ENCODE measurements at regions not wholly inside any gene's neighbourhood (a gene's known extent, or its start where the extent isn't known, plus 50 kb on each side); places are given as distances from the start of the nearest gene placed in this dataset.
"Not testable (repeated sequence)": the region's sequence is repeated elsewhere in the genome, so short reads cannot be mapped to it uniquely, and the experiment has no call there.

DNA sequence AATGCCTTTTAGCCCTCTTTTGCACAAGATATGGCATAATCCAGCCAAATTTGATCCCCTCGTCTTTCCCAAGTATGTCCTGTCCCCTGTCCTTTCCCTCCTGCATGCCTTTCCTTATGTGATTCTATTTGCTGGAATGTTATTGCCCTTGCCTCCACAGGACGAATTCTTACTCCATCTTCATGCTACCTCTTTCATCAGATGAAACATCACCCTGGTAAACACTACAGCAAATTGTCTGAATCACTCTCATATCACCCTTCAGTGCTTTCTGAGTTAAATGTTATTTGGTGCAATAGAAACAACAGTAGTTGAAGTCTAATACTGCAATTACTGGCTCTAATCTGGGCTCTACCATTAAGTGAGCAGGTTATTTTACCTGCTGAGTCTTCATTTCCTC, 52.2 kb upstream of the FAT1 start:
- DNase-seq (ENCODE audit: low read depth in 2 of 2) = no peak

DNA sequence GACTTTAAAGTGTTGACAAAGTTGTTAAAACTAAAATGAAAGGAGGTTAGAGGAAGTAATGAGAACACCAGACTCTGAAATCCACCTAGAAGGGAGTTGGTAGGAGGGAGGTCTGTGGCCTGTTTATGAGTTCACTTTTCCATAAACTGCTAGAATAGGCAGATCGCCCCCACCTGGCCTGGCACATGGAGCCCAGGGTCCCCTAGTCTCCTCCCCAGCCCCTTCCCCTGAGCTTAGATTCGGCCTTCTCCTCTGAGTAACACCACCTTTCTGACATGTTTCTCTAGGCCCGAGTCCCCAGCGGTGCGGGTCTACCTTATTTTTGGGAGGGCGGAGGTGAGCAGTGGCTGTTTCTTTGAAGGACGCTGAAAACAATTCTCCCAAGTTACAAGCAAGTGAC, 54.5 kb upstream of the FAT1 start:
- DNase-seq (ENCODE audit: low read depth in 2 of 2) = no peak

DNA sequence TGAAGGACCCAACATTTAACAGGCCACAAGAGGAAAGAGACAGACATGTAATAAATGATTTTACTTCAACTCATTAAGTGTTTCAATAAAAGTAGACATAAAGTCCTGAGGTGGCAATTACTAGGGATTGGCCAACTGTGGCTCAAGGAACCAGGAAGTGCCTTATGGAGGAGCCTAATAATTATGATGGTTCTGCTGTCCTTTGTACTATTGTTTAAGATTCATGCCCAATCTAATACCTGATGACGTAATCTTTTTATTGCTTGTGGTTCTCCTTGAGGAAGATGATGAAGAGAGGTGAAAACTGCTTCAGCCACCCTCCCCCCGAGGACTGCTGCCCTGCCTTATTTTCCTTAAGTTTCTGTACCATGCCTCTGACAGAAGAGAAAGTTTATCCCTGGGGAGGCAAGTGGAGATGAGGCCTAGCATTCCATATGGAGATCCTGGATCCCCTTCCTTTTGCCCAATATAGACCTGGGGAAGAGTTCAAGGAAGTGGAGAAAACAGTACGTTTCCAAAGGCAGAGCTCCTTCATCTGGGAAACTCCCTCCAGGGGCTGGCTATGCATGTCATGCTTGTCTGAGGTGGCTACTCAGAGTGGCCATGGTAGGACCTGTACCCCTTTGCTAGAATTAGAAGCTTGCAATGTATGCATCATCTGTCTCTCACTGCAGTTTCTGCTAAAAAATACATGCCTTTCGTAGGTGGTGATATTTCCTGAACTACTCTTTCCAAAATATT, 56.8 kb upstream of the FAT1 start:
- DNase-seq (ENCODE audit: low read depth in 2 of 2) = no peak

DNA sequence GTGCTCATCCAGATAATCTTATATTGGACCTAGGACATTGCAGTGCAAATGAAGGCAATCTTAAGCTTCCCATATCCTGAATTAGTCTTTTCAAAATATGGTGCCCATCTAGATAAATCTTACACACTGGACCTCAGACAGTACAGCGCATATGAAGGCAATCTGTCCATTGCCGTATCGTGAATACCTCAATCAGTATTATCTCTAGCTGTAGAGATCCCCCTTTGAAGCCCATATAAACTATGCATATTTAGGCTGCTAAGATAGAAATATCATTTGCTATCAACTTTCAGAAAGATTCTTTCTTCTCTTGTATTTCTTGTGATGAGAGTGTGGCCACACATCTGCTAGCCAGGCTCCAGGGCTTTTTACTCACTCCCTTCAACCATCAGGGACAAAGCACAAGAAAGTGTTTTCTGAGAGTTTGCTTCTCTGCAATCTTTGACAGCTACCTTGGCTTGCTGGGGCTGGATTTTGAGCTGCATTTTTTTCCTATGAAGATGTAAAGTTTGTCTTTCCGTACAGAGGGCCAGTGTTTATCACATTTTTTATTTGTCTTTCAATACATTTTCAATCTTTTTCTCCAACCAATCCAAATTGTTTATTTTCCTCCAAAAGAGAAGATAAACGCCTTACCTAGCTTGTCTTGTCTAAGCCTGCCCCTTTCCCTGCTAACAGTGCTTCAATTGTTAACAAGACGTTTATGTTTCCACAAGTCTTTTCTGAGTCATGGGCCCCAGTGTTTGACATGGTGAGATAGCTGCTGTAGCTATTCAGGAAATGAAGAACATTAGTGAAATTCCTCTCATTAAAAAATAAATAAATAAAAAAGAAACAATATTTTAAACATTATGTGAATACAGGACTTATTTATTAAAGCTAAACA, 57.6 kb upstream of the FAT1 start:
- no peak for DNase-seq (ENCODE audit: low read depth in 2 of 2)

DNA sequence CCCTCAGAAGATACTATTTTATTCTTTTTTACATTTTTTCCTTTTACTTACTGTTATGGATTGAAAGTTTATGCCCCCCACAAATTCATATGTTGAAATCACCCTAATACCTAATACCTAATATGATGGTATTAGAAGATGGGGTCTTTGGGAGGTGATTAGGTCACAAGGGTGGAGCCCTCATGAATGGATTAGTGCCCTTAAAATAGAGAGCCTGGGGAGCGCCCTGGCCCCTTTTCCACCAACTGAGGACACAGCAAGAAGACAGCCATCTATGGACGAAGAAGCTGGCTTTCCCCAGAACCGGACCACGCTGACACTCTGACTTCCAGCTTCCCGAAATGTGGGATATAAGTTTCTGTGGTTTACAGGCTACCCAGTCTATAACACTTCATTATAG, 58.6 kb upstream of the FAT1 start:
- no peak for DNase-seq (ENCODE audit: low read depth in 2 of 2)

DNA sequence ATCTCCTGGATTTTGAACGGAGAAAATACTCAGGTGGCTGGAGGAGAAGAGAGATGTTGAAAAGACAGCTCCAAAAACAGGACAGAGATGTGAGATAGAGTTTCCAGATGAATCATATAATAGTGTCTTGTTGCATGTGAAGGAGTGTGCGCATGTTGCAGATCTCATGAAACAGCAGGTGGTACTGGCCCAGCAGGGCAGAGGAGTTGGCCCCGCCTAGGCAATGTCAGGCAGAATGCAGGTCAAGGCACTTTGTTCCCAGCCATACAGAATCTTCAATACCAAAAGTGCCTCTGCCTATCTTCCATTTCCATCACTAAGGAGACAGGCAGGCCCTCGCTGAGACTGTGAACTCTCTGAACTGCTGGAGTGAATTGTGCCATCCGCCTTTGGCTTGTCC, 63.9 kb upstream of the FAT1 start:
- no peak for DNase-seq (ENCODE audit: low read depth in 2 of 2)

DNA sequence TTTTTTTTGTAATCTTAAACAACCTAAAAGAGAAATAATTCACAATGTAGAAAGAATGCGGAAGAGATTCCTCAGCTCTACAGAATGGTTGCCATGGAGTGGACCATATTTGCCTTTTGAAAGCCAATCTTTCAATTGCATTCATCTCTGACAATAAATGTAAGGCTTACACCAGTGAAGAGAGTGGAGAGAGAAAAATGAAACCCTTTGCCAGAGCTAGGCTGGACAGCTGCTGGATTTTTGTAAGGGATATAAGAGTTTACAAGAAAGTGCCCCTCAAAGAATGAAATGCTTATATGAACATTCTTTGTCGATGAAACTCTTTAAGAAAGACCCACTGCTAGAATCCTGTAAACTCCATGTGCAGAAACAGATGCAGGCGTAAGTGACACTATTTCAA, 66.0 kb upstream of the FAT1 start:
- DNase-seq (ENCODE audit: low read depth in 2 of 2) = no peak

DNA sequence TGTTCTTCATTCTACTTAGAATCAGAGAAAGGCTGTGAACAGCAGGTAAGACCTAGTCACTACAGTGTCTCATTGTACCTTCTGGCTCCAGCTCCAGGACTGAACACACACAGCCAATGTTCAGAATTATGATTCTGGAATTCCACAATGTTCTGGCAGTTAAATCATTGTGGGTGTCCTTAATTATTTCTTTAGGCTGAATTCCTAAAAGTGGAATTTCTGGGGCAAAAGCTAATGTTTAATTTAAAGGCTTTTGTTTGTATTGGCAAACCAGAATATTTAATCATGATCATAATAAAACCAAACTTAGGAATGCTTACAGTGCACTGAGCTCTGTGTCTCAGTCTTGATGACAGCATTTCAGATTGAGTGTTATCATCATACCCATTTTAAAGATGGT, 67.0 kb upstream of the FAT1 start:
- no peak for DNase-seq (ENCODE audit: low read depth in 2 of 2)

DNA sequence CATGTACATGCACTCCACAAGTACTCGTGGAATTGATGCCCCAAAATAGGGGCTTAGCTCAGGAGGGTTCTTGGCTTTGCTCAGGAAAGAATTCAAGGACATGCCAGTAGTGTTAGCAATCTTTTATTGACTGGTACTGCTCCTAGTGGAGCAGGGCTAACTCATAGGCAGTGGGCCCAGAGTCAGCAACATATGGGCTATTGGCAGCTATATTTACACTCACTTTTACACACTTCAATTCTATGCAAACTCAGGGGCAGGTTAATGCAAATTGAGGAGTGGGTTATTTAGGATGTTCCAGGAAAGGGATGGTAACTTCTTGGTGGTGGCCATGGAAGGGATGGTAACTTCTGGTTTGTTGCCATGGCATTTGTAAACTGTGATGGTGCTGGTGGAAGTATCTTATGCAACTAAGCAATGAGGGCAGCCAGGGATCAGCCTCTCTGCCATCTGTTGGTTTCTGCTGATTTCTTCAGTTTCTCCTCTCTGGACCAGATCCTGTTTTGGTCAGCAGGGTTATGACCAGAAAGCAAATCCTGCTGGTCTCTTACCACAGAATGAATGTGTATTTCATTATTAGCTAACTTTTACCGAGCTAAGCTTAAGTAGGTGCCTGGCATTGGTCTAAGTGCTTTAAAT, 69.2 kb upstream of the FAT1 start:
- no peak for DNase-seq (ENCODE audit: low read depth in 2 of 2)

DNA sequence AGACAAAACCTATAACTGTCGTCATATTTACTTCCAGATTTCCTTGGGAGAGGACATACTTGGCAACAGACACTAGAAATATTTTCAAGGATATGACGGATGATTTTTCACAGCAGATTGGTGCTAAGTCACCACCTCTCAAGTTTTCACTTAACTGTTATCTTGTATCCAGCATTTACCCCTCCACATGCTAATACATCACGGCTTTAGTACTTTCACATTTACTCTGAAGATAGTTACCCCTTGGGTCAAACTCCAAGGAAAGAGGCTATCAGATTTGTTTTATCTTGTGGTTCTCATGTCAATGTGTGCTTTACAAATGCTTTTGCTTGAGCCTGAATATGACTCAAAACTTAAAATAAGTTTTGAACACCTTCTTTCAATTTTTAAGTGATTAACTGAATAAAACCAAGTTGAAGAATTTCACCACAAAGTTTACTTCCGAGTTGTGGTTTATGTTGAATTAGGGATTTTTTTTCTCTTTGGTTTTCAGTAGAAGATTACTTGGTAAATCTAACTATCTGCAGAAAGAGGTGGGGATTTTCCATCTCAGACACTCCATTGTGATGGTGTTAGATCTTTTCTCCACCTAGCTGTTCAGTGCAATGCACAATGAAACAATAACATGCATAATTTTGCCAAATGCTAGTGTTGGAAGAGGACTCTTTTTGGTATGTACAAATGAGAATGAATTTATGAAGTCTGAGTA, 75.4 kb upstream of the FAT1 start:
- no peak for DNase-seq (ENCODE audit: low read depth in 2 of 2)

DNA sequence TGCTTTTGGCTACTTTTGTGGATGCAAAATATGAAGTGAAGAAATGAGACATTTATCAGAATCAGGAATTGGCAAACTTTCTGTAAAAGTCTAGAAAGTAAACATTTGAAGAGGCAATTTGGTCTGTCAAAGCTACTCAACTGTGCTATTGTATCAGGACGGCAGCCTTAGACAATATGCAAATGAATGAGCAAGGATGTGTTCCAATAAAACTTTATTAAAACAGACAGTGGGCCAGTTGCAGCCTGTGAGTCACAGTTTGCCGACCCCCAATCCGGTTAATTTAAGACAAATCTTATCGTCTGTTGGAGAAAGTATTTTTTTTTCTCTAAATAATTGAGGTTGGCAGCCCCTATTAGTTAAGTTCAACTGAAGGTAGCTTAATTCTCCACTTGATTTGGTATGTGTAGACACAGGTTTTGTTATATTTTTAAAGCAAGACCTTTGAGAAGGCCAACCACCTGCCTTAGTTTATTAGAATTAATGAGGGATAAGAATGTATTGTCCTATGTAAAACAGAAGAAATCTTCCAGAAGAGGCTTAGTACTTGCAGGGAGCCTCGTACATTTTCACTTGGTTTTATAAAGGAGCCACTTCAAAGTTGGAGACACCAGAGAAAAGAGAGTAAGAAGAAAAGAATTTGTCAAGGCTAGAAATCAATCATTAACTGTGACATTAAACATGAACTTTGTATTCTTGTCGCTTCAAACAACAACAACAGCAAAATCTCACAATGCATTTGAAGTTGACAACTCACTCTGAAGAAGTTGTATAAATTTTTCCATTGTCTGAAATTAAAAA, 81.6 kb upstream of the FAT1 start:
- DNase-seq (ENCODE audit: low read depth in 2 of 2) = no peak

DNA sequence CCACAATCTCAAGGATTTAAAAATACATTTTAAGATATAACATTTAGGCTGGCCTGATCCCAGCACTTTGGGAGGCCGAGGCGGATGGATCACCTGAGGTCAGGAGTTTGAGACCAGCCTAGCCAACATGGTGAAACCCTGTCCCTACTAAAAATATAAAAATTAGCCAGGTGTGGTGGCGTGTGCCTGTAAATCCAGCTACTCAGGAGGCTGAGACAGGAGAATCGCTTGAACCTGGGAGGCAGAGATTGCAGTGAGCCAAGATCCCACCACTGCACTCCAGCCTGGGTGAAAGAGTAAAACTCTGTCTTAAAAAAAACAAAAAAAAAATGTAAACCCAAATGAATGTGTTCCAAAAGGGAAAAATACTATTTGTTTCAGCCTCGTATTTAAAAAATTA, 82.3 kb upstream of the FAT1 start:
- DNase-seq (ENCODE audit: low read depth in 2 of 2) = not testable (repeated sequence)

DNA sequence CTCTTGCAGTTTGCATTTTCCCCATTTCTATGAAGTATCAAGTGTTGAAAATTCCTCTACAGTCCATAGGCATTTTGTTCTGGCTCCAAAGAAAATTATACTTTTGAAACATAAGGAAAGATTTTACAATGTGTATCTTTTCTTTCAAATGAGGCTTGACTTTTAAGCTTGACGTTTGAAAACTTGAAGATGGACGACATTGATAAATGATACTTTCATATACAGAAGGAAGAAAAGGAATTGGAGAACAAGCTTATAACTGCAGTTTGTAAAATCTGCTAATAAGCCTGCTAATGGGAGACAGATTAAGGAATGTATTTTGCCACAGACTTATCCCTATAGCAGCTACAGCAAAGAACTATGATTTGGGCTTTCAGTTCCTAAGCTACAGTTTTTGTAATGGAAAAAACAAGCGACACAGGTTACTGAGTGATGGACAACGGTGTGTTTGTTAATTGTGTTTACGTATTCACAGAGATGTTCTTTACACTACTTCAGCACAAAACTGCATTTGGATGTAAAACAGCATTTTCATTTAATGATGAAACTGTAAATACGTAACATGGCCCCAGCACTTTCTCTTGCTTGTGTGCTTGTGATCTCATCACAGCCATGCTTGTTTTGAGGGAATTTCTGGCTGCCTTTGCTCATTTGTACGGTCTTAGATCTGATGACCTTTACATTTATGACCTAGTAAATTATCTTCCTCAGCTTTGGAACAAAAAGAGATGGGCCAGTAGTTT, 83.2 kb upstream of the FAT1 start:
- DNase-seq (ENCODE audit: low read depth in 2 of 2) = no peak

DNA sequence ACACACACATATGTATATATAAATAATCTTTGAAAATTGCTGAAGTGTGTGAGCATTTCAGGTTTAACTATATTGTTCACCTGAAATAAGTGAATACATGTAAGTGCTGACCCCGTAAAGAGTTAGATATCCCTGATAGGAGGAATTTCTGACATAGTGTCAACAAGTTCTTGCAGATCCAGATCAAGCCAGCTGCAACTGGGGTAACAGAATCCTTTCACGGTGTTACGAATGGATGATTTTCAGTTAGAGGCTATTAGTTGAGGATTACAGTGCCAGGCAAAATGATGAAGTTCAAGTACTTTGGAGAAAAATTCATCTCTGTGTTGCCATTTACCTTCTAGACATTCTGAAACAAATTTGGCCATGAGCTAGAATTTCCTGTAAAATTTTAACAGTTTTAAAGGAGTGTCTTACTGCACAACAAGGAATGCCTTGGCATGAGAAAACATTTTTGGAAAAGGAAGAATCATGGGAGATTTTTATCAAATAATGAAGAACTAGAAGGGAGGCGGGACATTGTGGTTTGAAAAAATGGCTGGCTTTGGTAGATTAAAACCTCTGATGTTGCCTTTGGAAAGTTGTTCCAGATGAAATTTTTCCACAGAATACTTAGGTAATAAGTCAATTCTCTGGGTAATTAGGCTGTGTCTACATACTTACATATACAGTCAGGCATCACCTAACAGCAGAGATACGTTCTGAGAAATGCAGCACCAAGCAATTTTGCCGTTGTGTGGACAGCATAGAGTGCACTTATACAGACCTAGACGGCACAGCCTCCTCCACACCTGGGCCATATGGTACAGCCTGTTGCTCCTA, 84.4 kb upstream of the FAT1 start:
- no peak for DNase-seq (ENCODE audit: low read depth in 2 of 2)

DNA sequence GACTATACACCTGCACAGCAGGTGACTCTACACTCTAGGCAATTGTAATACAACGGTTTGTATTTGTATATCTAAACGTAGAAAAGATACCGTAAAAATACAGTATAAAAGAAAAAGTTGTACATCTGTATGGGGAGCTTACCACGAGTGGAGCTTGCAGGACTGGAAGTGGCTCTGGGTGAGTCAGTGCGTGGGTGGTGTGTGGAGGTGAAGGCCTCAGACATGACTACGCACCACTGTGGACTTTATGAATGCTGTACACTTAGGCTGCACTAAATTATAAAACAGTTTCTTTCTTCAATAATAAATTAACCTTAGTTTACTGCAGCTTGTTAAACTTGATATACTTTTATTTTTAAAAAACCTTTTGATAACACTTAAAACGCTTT, 85.0 kb upstream of the FAT1 start:
- no peak for DNase-seq (ENCODE audit: low read depth in 2 of 2)

DNA sequence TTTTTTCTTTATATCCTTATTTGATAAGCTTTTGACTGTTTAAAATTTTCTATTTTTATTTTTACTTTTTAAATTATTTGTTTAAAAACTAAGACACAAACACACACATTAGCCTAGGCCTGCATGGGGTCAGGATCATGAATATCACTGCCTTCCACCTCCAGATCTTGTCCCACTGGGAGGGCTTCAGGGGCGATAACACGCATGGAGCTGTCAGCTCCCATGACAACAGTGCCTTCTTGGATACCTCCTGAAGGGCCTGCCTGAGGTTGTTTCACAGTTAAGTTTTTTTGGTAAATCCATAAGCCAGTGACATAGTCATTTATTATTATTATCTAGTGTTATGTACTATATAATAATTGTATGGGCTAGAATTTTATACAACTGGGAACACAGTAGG, 85.4 kb upstream of the FAT1 start:
- no peak for DNase-seq (ENCODE audit: low read depth in 2 of 2)

DNA sequence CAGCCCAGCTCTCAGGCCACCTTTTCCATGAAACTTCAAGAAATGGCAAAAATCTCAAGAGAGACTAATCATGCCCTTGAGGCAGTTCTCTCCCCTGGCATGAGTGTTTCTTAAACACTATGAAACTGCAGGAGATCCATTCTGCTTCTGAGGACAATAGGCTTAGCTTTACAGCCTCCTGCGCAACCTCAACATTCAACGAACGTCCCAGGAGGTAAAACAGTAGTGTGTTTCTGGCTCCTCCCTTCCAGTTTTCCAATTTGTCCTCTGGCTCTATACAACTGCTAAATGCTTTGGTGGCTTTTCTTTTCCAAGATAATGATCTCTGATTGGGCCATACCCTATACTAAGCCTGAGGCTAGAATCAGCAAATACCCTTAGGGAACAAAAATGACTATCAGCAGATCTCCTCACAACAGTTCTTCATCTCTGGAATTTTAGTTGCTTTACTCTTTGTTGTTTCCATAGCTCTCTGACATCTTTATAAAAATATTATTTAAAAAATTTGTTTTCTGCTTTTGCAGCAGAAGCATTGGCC, 87.0 kb upstream of the FAT1 start:
- DNase-seq (ENCODE audit: low read depth in 2 of 2) = no peak

DNA sequence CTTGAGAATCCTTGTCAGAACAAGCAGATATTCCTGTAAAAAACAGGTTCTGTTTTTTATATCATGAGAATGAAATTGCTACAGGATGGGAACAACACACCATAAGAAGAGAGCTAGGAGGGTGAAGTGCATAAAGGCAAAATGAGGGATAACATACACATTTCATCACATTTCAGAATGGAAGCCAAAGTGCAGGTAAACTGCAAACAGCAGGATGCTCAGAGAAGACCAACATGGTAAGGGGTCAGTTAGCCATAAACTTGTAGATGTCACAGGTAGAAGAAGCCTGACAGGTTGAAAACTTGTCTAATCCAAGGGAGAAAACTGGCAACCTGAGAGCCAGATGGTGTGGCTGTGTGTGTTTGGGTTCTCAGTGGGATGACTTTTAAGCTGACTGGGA, 88.9 kb upstream of the FAT1 start:
- DNase-seq (ENCODE audit: low read depth in 2 of 2) = no peak

DNA sequence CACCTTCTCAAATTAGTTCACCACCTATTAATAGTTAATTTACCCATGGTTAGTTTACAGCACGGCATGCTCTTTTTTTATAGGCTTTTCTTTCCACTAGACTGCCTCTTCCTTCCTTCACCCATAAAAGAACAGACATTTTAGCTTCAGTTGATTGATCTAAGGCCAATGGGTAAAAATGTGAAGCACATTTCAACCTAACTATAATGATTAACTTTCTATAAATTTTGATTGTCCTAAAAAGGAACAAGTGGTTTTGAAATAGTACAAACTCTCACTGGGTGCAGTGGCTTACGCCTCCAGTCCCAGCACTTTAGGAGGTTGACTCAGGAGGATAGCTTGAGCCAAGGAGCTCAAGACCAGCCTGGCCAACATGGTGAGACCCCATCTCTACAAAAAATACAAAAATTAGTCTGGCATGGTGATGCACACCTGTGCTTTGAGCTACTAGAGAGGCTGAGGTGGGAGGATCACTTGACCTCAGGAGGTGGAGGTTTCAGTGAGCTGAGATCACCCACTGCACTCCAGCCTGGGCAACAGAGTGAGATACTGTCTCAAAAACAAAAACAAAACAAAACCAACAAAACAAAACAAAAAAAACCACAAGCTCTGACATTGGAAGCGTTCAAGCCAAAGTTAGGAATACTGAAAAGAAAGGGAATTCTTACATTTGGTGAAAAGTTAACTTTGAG, 89.9 kb upstream of the FAT1 start:
- no peak for DNase-seq (ENCODE audit: low read depth in 2 of 2)
